ENCODE measurements at regions not wholly inside any gene's neighbourhood (a gene's known extent, or its start where the extent isn't known, plus 50 kb on each side); places are given as distances from the start of the nearest gene placed in this dataset.

DNA sequence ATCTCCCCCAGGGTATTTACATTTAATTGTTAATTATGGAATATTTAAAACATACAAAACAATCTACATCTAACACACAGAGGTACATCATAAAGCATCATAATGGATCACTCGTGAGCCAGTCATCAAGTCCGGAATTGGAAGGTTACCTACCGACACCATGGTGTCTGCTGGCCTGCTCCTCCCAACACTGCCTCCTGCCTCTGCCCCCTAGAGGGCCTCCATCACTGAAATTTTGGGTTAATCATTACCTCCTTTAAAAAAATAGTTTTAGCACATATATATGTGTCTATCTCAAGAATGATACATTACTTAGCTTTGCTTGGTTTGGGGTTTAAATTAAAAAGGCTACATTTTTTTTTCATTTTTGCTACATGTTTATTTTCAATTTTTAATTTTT is 114.6 kb upstream of the PDE10A start:
- Histone ChIP-seq H4K20me1 (ENCODE audit: insufficient read depth, low read length) (no peaks in the 10 kb centered on the region), H3K4me3 (ENCODE audit: low read length) (no peak overlapping the region), H2AFZ (ENCODE audit: low read depth, low read length) (no peak overlapping the region), H3K9me3 (ENCODE audit: insufficient read depth, low read length) (no peaks in the 10 kb centered on the region), H3K36me3 (replicated peaks; ENCODE audit: low read depth, low read length) (no peaks in the 10 kb centered on the region), H3K27ac (ENCODE audit: low read length) (no peak overlapping the region), H3K27me3 (ENCODE audit: low read depth, low read length) (no peaks in the 10 kb centered on the region), H3K9ac (ENCODE audit: low read length) (no peak overlapping the region), H3K79me2 (ENCODE audit: low read length) (no peaks in the 10 kb centered on the region), H3K4me2 (ENCODE audit: low read length) (no peak overlapping the region), H3K4me1 (ENCODE audit: low read length) (no peaks in the 10 kb centered on the region)
- TF ChIP-seq EZH2phosphoT487 (IDR thresholded peaks at IDR 0.05; ENCODE audit: low read depth), result no peak
- TF ChIP-seq, protein P1, sequence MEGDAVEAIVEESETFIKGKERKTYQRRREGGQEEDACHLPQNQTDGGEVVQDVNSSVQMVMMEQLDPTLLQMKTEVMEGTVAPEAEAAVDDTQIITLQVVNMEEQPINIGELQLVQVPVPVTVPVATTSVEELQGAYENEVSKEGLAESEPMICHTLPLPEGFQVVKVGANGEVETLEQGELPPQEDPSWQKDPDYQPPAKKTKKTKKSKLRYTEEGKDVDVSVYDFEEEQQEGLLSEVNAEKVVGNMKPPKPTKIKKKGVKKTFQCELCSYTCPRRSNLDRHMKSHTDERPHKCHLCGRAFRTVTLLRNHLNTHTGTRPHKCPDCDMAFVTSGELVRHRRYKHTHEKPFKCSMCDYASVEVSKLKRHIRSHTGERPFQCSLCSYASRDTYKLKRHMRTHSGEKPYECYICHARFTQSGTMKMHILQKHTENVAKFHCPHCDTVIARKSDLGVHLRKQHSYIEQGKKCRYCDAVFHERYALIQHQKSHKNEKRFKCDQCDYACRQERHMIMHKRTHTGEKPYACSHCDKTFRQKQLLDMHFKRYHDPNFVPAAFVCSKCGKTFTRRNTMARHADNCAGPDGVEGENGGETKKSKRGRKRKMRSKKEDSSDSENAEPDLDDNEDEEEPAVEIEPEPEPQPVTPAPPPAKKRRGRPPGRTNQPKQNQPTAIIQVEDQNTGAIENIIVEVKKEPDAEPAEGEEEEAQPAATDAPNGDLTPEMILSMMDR (IDR thresholded peaks at IDR 0.05; ENCODE audit: low read depth, low read length), result no peak

DNA sequence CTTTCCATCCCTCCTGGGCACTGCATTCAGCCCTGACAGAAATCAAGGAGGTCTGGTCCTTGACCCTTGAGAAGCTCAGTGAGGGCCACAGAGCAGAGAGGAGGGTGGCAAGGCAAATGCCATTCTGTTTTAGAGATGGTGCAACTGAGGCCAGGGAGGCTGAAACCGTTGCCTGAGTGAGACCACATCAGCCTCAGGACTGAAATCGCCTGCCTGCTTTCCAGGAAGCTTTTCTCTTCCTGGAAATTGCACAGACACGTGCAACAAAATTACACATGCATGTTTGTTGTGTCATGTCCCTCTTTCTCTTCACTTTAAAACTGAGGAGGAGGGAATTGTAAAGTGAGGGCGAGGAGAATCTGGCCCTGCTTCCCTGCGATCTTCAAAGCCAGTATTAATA is 113.7 kb upstream of the PDE10A start:
- H3K4me2 ChIP-seq (ENCODE audit: low read length), result no peak overlapping the region
- no peaks in the 10 kb centered on the region for H3K36me3 ChIP-seq (replicated peaks; ENCODE audit: low read depth, low read length)
- no peak for TF ChIP-seq EZH2phosphoT487 (IDR thresholded peaks at IDR 0.05; ENCODE audit: low read depth)
- TF ChIP-seq, protein P1 (IDR thresholded peaks at IDR 0.05; ENCODE audit: low read depth, low read length), result no peak
- no peaks in the 10 kb centered on the region for H3K4me1 ChIP-seq (ENCODE audit: low read length)
- H4K20me1 ChIP-seq (ENCODE audit: insufficient read depth, low read length), result no peaks in the 10 kb centered on the region
- H3K27me3 ChIP-seq (ENCODE audit: low read depth, low read length), result no peaks in the 10 kb centered on the region
- H3K27ac ChIP-seq (ENCODE audit: low read length), result no peak overlapping the region
- H3K9ac ChIP-seq (ENCODE audit: low read length), result no peak overlapping the region
- no peaks in the 10 kb centered on the region for H3K79me2 ChIP-seq (ENCODE audit: low read length)
- no peak overlapping the region for H3K4me3 ChIP-seq (ENCODE audit: low read length)
- H2AFZ ChIP-seq (ENCODE audit: low read depth, low read length), result no peak overlapping the region
- H3K9me3 ChIP-seq (ENCODE audit: insufficient read depth, low read length), result no peaks in the 10 kb centered on the region

- no peak overlapping the region for H3K4me2 ChIP-seq (ENCODE audit: low read length)
- no peaks in the 10 kb centered on the region for H3K4me1 ChIP-seq (ENCODE audit: low read length)
- no peaks in the 10 kb centered on the region for H3K36me3 ChIP-seq (replicated peaks; ENCODE audit: low read depth, low read length)
- H4K20me1 ChIP-seq (ENCODE audit: insufficient read depth, low read length), result no peaks in the 10 kb centered on the region
- TF ChIP-seq EZH2phosphoT487 (IDR thresholded peaks at IDR 0.05; ENCODE audit: low read depth), result no peak
- TF ChIP-seq, protein P1 (IDR thresholded peaks at IDR 0.05; ENCODE audit: low read depth, low read length), result no peak
- no peak overlapping the region for H3K4me3 ChIP-seq (ENCODE audit: low read length)
- no peak overlapping the region for H3K9ac ChIP-seq (ENCODE audit: low read length)
- H3K27ac ChIP-seq (ENCODE audit: low read length), result no peak overlapping the region
- no peak overlapping the region for H2AFZ ChIP-seq (ENCODE audit: low read depth, low read length)
- no peaks in the 10 kb centered on the region for H3K27me3 ChIP-seq (ENCODE audit: low read depth, low read length)
- no peaks in the 10 kb centered on the region for H3K79me2 ChIP-seq (ENCODE audit: low read length)
- no peaks in the 10 kb centered on the region for H3K9me3 ChIP-seq (ENCODE audit: insufficient read depth, low read length)
Measured at GRCh38 chr6:165775721-165776120, 112.7 kb upstream of the PDE10A start.

DNA sequence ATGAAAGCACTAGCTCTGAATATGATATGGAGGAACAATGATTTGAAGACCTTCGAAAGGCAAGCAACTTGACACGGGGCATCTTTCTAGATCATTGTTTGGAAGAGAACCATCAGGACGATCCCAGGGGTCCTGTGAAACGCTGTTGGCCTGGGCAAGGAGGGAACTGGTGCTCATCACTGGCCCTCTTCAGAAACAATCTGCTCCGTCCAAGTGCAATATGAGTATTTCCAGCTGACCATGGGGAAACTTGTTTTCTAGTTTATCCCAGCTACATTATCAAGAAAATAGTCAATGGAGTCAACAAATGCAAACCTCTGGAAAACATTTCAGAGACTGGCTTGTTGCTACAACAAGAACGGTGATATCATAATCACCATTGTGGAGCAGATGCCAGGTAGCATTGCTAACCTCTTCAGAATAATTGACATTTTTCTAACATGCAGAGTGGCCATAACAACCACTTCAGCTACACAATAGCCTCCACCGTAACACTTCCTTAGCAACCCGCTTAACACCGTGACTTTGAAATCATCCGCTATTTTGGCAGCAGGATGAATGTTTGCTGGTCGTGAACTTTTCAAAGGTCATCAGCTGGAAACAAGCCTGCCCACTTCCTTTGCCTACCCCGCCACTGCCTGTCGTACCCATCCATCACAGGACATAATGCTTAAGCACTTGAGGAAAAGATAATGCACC is 112.0 kb upstream of the PDE10A start:
- Histone ChIP-seq H3K27ac (ENCODE audit: low read length) (no peak overlapping the region), H3K79me2 (ENCODE audit: low read length) (no peaks in the 10 kb centered on the region), H3K9ac (ENCODE audit: low read length) (no peak overlapping the region), H3K27me3 (ENCODE audit: low read depth, low read length) (no peaks in the 10 kb centered on the region), H3K36me3 (replicated peaks; ENCODE audit: low read depth, low read length) (no peaks in the 10 kb centered on the region), H2AFZ (ENCODE audit: low read depth, low read length) (no peak overlapping the region), H3K4me3 (ENCODE audit: low read length) (no peak overlapping the region), H4K20me1 (ENCODE audit: insufficient read depth, low read length) (no peaks in the 10 kb centered on the region), H3K9me3 (ENCODE audit: insufficient read depth, low read length) (no peaks in the 10 kb centered on the region), H3K4me1 (ENCODE audit: low read length) (no peaks in the 10 kb centered on the region), H3K4me2 (ENCODE audit: low read length) (no peak overlapping the region)
- TF ChIP-seq, protein P1 (IDR thresholded peaks at IDR 0.05; ENCODE audit: low read depth, low read length), result no peak
- no peak for TF ChIP-seq EZH2phosphoT487 (IDR thresholded peaks at IDR 0.05; ENCODE audit: low read depth)

All from OCI-LY3 (cell line).